SK-N-SH treated with all-trans-retinoic acid at 6 μM for 48 hours (cell line): ENCODE measurements at regions not wholly inside any gene's neighbourhood (a gene's known extent, or its start where the extent isn't known, plus 50 kb on each side); places are given as distances from the start of the nearest gene placed in this dataset.

Source experiments
- ARNTL ChIP-seq: fragments of 450-650 bp; formaldehyde crosslinking; IDR thresholded peaks from 2 replicates; pipeline ENCODE4 v1.5.0; 2020; ENCODE audit warnings: low read depth, mild to moderate bottlenecking, moderate library complexity, borderline replicate concordance
- CREB5 ChIP-seq: fragments of 250-450 bp; sonication (Bioruptor Pico); IDR thresholded peaks from 2 replicates; pipeline ENCODE4 v1.5.1; 2020; ENCODE audit warnings: low read depth, mild to moderate bottlenecking, moderate library complexity
- ESRRG ChIP-seq: fragments of 250-450 bp; sonication (Bioruptor Pico); IDR thresholded peaks from 2 replicates; pipeline ENCODE4 v1.6.1; 2021; ENCODE audit warnings: mild to moderate bottlenecking
- ISL1 ChIP-seq: fragments of 250-450 bp; sonication (Bioruptor Pico); IDR thresholded peaks from 2 replicates; pipeline ENCODE4 v2.1.2; 2022; ENCODE audit warnings: mild to moderate bottlenecking, moderate library complexity
- PPARA ChIP-seq: fragments of 250-450 bp; sonication (Bioruptor Pico); IDR thresholded peaks from 2 replicates; pipeline ENCODE4 v1.5.0; 2020; ENCODE audit warnings: mild to moderate bottlenecking, borderline replicate concordance
- TOX ChIP-seq: fragments of 250-450 bp; sonication (Bioruptor Pico); IDR thresholded peaks from 2 replicates; pipeline ENCODE4 v1.8.0; 2021; ENCODE audit warnings: mild to moderate bottlenecking, moderate library complexity, borderline replicate concordance
- ZFP3 ChIP-seq: fragments of 250-450 bp; sonication (Bioruptor Pico); IDR thresholded peaks from 2 replicates; pipeline ENCODE4 v1.5.0; 2020; ENCODE audit warnings: mild to moderate bottlenecking, moderate library complexity
- ZFP30 ChIP-seq: fragments of 450-650 bp; formaldehyde crosslinking; IDR thresholded peaks from 2 replicates; pipeline ENCODE4 v1.5.0; 2022; ENCODE audit warnings: mild to moderate bottlenecking, moderate library complexity
- ZNF565 ChIP-seq: fragments of 450-650 bp; formaldehyde crosslinking; conservative IDR thresholded peaks from 2 replicates; pipeline ENCODE4 v1.5.0; 2020; ENCODE audit warnings: low read depth, mild to moderate bottlenecking, moderate library complexity
- ZNF8 ChIP-seq: fragments of 450-650 bp; formaldehyde crosslinking; IDR thresholded peaks from 2 replicates; pipeline ENCODE4 v1.5.0; 2020; ENCODE audit warnings: mild to moderate bottlenecking, moderate library complexity
- TF ChIP-seq, protein P1 (sequence below): fragments of 250-450 bp; sonication (Bioruptor Pico); IDR thresholded peaks from 2 replicates; pipeline ENCODE4 v1.5.0; 2020; ENCODE audit warnings: mild to moderate bottlenecking, moderate library complexity
- TF ChIP-seq, protein P2 (sequence below): fragments of 250-450 bp; sonication (Bioruptor Pico); IDR thresholded peaks from 2 replicates; pipeline ENCODE4 v1.8.0; 2020; ENCODE audit warnings: mild to moderate bottlenecking, moderate library complexity, borderline replicate concordance

DNA sequence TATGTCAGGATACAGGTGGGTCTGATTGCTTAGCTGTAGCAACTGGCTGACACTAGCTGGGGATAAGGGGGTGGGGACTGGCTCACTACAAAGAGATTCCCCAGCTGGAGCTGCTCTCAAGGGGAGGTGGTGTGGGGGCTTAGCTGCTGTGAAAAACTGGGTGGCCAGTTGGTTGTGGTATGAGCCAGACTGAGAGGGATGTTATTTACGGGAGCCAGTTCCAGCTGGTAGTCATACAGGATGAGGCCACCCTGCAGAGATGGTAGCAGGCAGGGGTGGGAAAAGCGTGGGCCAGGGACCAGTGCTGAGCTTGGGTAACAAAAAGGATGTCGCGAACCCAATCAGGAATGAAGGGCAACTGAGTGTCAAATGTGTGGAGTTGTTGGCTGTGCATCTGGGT, 204.0 kb upstream of the C21orf91 start:
- TF ChIP-seq ZNF565 (no peak), CREB5 (no peak), ISL1 (no peak), ZFP3 (CRISPR knock-in tag) (no peak), ESRRG (CRISPR knock-in tag) (no peak), PPARA (CRISPR knock-in tag) (no peak), ARNTL (CRISPR knock-in tag) (no peak), TOX (CRISPR knock-in tag) (no peak), ZNF8 (CRISPR knock-in tag) (no peak), ZFP30 (CRISPR knock-in tag) (no peak)
- TF ChIP-seq, protein P1, sequence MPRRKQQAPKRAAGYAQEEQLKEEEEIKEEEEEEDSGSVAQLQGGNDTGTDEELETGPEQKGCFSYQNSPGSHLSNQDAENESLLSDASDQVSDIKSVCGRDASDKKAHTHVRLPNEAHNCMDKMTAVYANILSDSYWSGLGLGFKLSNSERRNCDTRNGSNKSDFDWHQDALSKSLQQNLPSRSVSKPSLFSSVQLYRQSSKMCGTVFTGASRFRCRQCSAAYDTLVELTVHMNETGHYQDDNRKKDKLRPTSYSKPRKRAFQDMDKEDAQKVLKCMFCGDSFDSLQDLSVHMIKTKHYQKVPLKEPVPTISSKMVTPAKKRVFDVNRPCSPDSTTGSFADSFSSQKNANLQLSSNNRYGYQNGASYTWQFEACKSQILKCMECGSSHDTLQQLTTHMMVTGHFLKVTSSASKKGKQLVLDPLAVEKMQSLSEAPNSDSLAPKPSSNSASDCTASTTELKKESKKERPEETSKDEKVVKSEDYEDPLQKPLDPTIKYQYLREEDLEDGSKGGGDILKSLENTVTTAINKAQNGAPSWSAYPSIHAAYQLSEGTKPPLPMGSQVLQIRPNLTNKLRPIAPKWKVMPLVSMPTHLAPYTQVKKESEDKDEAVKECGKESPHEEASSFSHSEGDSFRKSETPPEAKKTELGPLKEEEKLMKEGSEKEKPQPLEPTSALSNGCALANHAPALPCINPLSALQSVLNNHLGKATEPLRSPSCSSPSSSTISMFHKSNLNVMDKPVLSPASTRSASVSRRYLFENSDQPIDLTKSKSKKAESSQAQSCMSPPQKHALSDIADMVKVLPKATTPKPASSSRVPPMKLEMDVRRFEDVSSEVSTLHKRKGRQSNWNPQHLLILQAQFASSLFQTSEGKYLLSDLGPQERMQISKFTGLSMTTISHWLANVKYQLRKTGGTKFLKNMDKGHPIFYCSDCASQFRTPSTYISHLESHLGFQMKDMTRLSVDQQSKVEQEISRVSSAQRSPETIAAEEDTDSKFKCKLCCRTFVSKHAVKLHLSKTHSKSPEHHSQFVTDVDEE = no peak
- TF ChIP-seq, protein P2, sequence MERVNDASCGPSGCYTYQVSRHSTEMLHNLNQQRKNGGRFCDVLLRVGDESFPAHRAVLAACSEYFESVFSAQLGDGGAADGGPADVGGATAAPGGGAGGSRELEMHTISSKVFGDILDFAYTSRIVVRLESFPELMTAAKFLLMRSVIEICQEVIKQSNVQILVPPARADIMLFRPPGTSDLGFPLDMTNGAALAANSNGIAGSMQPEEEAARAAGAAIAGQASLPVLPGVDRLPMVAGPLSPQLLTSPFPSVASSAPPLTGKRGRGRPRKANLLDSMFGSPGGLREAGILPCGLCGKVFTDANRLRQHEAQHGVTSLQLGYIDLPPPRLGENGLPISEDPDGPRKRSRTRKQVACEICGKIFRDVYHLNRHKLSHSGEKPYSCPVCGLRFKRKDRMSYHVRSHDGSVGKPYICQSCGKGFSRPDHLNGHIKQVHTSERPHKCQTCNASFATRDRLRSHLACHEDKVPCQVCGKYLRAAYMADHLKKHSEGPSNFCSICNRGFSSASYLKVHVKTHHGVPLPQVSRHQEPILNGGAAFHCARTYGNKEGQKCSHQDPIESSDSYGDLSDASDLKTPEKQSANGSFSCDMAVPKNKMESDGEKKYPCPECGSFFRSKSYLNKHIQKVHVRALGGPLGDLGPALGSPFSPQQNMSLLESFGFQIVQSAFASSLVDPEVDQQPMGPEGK (CRISPR knock-in tag) = no peak
